ENCODE measurements at regions not wholly inside any gene's neighbourhood (a gene's known extent, or its start where the extent isn't known, plus 50 kb on each side); places are given as distances from the start of the nearest gene placed in this dataset.

DNA sequence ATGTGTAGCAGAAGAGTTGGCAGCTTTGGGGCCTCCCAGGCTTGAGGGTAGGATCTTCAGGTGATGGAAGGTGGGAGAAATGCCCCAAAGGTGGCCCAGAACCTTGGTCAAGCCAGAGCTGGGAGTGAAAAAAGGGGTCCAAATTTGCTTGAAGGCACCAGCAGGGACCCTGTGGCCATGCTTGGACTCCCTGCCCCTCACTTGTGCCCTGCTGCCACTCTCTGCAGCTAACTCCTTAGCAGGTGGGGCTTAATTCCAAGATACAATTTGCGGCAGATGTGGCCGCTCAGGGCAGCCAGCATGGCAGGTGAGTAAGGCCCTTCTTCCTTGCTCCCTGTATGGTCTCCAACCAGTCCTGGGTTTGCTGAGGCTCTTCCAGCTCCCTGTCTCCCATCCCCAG is 51.3 kb upstream of the ADRA1D start:
- Mint-ChIP-seq H3K4me1 (ENCODE audit: unreplicated experiment) (no peaks in the 10 kb centered on the region), H3K27ac (ENCODE audit: unreplicated experiment) (no peak overlapping the region), H3K9me3 (ENCODE audit: unreplicated experiment) (no peaks in the 10 kb centered on the region), H3K27me3 (ENCODE audit: unreplicated experiment) (no peaks in the 10 kb centered on the region), H3K36me3 (ENCODE audit: unreplicated experiment) (no peaks in the 10 kb centered on the region), H3K4me3 (ENCODE audit: unreplicated experiment) (no peak overlapping the region)
- TF ChIP-seq, protein P1, sequence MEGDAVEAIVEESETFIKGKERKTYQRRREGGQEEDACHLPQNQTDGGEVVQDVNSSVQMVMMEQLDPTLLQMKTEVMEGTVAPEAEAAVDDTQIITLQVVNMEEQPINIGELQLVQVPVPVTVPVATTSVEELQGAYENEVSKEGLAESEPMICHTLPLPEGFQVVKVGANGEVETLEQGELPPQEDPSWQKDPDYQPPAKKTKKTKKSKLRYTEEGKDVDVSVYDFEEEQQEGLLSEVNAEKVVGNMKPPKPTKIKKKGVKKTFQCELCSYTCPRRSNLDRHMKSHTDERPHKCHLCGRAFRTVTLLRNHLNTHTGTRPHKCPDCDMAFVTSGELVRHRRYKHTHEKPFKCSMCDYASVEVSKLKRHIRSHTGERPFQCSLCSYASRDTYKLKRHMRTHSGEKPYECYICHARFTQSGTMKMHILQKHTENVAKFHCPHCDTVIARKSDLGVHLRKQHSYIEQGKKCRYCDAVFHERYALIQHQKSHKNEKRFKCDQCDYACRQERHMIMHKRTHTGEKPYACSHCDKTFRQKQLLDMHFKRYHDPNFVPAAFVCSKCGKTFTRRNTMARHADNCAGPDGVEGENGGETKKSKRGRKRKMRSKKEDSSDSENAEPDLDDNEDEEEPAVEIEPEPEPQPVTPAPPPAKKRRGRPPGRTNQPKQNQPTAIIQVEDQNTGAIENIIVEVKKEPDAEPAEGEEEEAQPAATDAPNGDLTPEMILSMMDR (IDR thresholded peaks at IDR 0.05): no peak
- DNase-seq (ENCODE audit: extremely low spot score, unreplicated experiment): peak; percentile 62

DNA sequence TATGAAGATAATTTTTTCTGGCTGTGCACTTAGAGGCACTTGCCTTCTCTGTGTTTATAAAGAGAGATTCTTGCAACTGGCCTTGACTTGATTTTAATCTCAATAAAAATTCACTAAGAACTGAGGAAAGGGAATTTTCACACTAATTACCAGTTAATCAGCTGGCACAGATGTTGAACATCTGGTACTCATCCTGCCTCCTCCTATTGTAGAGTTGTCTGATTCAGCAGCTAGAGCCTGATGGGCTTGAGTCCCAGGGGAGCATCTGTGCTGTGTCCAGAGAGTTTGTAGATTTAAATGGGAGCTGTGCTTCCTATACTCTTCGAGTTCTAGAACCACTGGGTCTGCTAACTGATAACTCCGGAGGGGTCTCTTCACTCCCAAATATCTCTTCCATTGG is 50.7 kb upstream of the ADRA1D start:
- no peak for DNase-seq (ENCODE audit: extremely low spot score, unreplicated experiment)
- TF ChIP-seq, protein P1 (IDR thresholded peaks at IDR 0.05): no peak
- no peaks in the 10 kb centered on the region for H3K4me1 Mint-ChIP-seq (ENCODE audit: unreplicated experiment)
- no peaks in the 10 kb centered on the region for H3K36me3 Mint-ChIP-seq (ENCODE audit: unreplicated experiment)
- no peak overlapping the region for H3K27ac Mint-ChIP-seq (ENCODE audit: unreplicated experiment)
- no peaks in the 10 kb centered on the region for H3K9me3 Mint-ChIP-seq (ENCODE audit: unreplicated experiment)
- H3K4me3 Mint-ChIP-seq (ENCODE audit: unreplicated experiment): no peak overlapping the region
- no peaks in the 10 kb centered on the region for H3K27me3 Mint-ChIP-seq (ENCODE audit: unreplicated experiment)

DNA sequence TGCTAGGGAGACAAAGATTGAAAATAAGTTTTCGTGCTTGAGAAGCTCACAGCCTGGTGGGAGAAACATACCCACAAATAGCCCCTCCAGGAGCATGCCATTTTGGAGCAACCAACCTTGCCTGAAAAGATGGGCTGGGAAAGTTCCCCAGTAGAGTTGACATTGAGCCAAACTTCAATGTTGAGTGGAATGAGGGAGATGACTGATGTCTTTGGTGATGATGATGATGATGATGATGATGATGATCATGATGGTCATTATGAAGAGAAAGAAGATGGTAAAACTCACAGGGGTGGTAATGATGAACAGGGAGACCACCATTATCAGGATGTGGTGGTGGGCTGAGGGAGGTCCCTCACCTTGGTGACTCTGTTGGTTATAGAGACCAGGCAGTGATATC is 50.1 kb upstream of the ADRA1D start:
- no peak for DNase-seq (ENCODE audit: extremely low spot score, unreplicated experiment)
- H3K36me3 Mint-ChIP-seq (ENCODE audit: unreplicated experiment): no peaks in the 10 kb centered on the region
- no peaks in the 10 kb centered on the region for H3K9me3 Mint-ChIP-seq (ENCODE audit: unreplicated experiment)
- TF ChIP-seq, protein P1 (IDR thresholded peaks at IDR 0.05): no peak
- H3K27ac Mint-ChIP-seq (ENCODE audit: unreplicated experiment): no peak overlapping the region
- no peaks in the 10 kb centered on the region for H3K27me3 Mint-ChIP-seq (ENCODE audit: unreplicated experiment)
- H3K4me3 Mint-ChIP-seq (ENCODE audit: unreplicated experiment): no peak overlapping the region
- H3K4me1 Mint-ChIP-seq (ENCODE audit: unreplicated experiment): no peaks in the 10 kb centered on the region

Data from osteocyte (in vitro differentiated cells).